ENCODE measurements at regions not wholly inside any gene's neighbourhood (a gene's known extent, or its start where the extent isn't known, plus 50 kb on each side); places are given as distances from the start of the nearest gene placed in this dataset.

- H3K9ac ChIP-seq (ENCODE audit: low read length) = no peak overlapping the region
- peaks cover 4 to 21% of the 10 kb centered on the region in 2 experiments; a peak in 2 of 4 replicates for H3K9me3 ChIP-seq (ENCODE audit: control insufficient read depth in 1 of 2, insufficient read depth in 1 of 2, low read depth in 1 of 2, low read length in 2 of 2)
- intact Hi-C loops (cut with micrococcal nuclease) = no loop called here
- H3K4me2 ChIP-seq (ENCODE audit: low read length) = no peak overlapping the region
- H4K20me1 ChIP-seq (ENCODE audit: insufficient read depth) = no peaks in the 10 kb centered on the region
- H3K9me2 ChIP-seq (ENCODE audit: insufficient read depth) = no peaks in the 10 kb centered on the region
- TF ChIP-seq SIN3A (IDR thresholded peaks at IDR 0.05; ENCODE audit: low read depth) (no peak), SRF (IDR thresholded peaks at IDR 0.05; ENCODE audit: low read depth) (no peak), ZFX (IDR thresholded peaks at IDR 0.05) (no peak)
- ChIA-PET CTCF (no interaction called here), RAD21 (ENCODE audit: low non-redundant PET in 1 of 2, low total read pairs in 2 of 2, uncharacterized antibody in 2 of 2, unreplicated experiment in 2 of 2) (no interaction called here), POLR2A (no interaction called here)
- H2AFZ ChIP-seq (ENCODE audit: low read depth, low read length, poor library complexity, severe bottlenecking) = no peak overlapping the region
- no peaks in the 10 kb centered on the region for H3K4me1 ChIP-seq (ENCODE audit: control insufficient read depth in 1 of 2, insufficient read depth in 2 of 2, low read length in 2 of 2)
- ATAC-seq (no peak), DNase-seq (ENCODE audit: low read depth, low spot score) (no peak)
- no peaks in the 10 kb centered on the region for H3K36me3 ChIP-seq (ENCODE audit: control insufficient read depth in 1 of 2, insufficient read depth in 2 of 2, low read length in 2 of 2)
- BruUV-seq (replicated peaks) = no TSS peak
- H3K27me3 ChIP-seq (ENCODE audit: insufficient read depth, low read length) = no peaks in the 10 kb centered on the region
- H3K79me2 ChIP-seq (ENCODE audit: insufficient read depth, low read length) = no peaks in the 10 kb centered on the region
- H3K27ac ChIP-seq (ENCODE audit: low read depth, low read length) = no peak overlapping the region
- H3K4me3 ChIP-seq (replicated peaks in 1 of 2; ENCODE audit: low read depth in 1 of 2, low read length in 2 of 2) = no peak overlapping the region
Measured at GRCh38 chr2:22326250-22326649, 1058.7 kb upstream of the KLHL29 start.

- intact Hi-C loops (cut with micrococcal nuclease) = no loop called here
Measured at GRCh38 chr2:22329211-22330154, 1055.5 kb upstream of the KLHL29 start.

More at GRCh38 chr2:22329211-22330154, 1055.5 kb upstream of the KLHL29 start:
- ATAC-seq (no peak), DNase-seq (ENCODE audit: low read depth, low spot score) (no peak)
- Histone ChIP-seq H3K79me2 (ENCODE audit: insufficient read depth, low read length) (no peaks in the 10 kb centered on the region), H3K9ac (ENCODE audit: low read length) (no peak overlapping the region), H3K4me2 (ENCODE audit: low read length) (no peak overlapping the region), H3K9me3 (ENCODE audit: control insufficient read depth in 1 of 2, insufficient read depth in 1 of 2, low read depth in 1 of 2, low read length in 2 of 2) (peaks cover 4 to 15% of the 10 kb centered on the region in 2 experiments; a peak in 2 of 4 replicates), H3K9me2 (ENCODE audit: insufficient read depth) (no peaks in the 10 kb centered on the region), H3K27ac (ENCODE audit: low read depth, low read length) (no peak overlapping the region), H2AFZ (ENCODE audit: low read depth, low read length, poor library complexity, severe bottlenecking) (no peak overlapping the region), H3K4me1 (ENCODE audit: control insufficient read depth in 1 of 2, insufficient read depth in 2 of 2, low read length in 2 of 2) (no peaks in the 10 kb centered on the region), H4K20me1 (ENCODE audit: insufficient read depth) (no peaks in the 10 kb centered on the region), H3K27me3 (ENCODE audit: insufficient read depth, low read length) (no peaks in the 10 kb centered on the region), H3K4me3 (replicated peaks in 1 of 2; ENCODE audit: low read depth in 1 of 2, low read length in 2 of 2) (no peak overlapping the region), H3K36me3 (ENCODE audit: control insufficient read depth in 1 of 2, insufficient read depth in 2 of 2, low read length in 2 of 2) (no peaks in the 10 kb centered on the region)
- ChIA-PET RAD21 (ENCODE audit: low non-redundant PET in 1 of 2, low total read pairs in 2 of 2, uncharacterized antibody in 2 of 2, unreplicated experiment in 2 of 2) (no interaction called here), CTCF (no interaction called here), POLR2A (no interaction called here)
- TF ChIP-seq ZBTB33 (IDR thresholded peaks at IDR 0.05; ENCODE audit: extremely low read depth, insufficient replicate concordance, low read length) (no peak), EGR1 (IDR thresholded peaks at IDR 0.05; ENCODE audit: low read depth) (no peak), SRF (IDR thresholded peaks at IDR 0.05; ENCODE audit: low read depth) (no peak), SIN3A (IDR thresholded peaks at IDR 0.05; ENCODE audit: low read depth) (no peak), MAX (IDR thresholded peaks at IDR 0.05) (no peak), EZH2phosphoT487 (IDR thresholded peaks at IDR 0.05; ENCODE audit: borderline replicate concordance) (no peak), SP1 (IDR thresholded peaks at IDR 0.05; ENCODE audit: low read depth) (no peak), ATF3 (IDR thresholded peaks at IDR 0.05) (no peak), TCF7L2 (IDR thresholded peaks at IDR 0.05; ENCODE audit: borderline replicate concordance, extremely low read depth, insufficient read depth, insufficient read length) (no peak), REST (IDR thresholded peaks at IDR 0.05; ENCODE audit: low read depth) (no peak), YY1 (IDR thresholded peaks at IDR 0.05; ENCODE audit: extremely low read depth, insufficient replicate concordance, low read depth, low read length) (no peak)
- no TSS peak for BruUV-seq (replicated peaks)
